B cell (primary cell): ENCODE measurements at regions not wholly inside any gene's neighbourhood (a gene's known extent, or its start where the extent isn't known, plus 50 kb on each side); places are given as distances from the start of the nearest gene placed in this dataset.

Experiments used
- ATAC-seq: fragments of 200-7000 bp; cut with Tn5 transposase; one replicate; pipeline ENCODE4 v1.10.0; 2021; ENCODE audit warnings: low read depth, mild to moderate bottlenecking, moderate number of reproducible peaks, moderate library complexity
- CTCF ChIA-PET: fragments of 350-600 bp; sonication (Branson Sonifier 250); formaldehyde crosslinking; loops from one replicate; lab custom pipeline; 2021; ENCODE audit warnings: antibody characterized with exemption, inconsistent platforms; lab: Charles Lee
- POLR2A ChIA-PET: fragments of 350-600 bp; sonication (Branson Sonifier 250); formaldehyde crosslinking; loops from one replicate; lab custom pipeline; 2021; ENCODE audit warnings: antibody characterized with exemption; lab: Charles Lee
- DNase-seq: peaks from one replicate; pipeline ENCODE4 v3.0.0; 2013
- H2AFZ ChIP-seq: 2 replicates; pipeline ENCODE4 v1.6.1; 2012; ENCODE audit warnings: mild to moderate bottlenecking, low read depth, low read length; ENCODE audit not compliant: insufficient read depth, poor library complexity, severe bottlenecking
- H3K27ac ChIP-seq, 2 donors: 1 replicate in 1 of 2; 2 replicates in 1 of 2; pipeline ENCODE4 v1.5.1; 2012 to 2013; ENCODE audit warnings: low read length in 2 of 2, mild to moderate bottlenecking in 2 of 2, moderate library complexity in 1 of 2
- H3K27me3 ChIP-seq, 4 experiments: fragments of 200-600 bp in 1 of 4; sonication (generic) in 1 of 4; replicated peaks in 1 of 4; 1 replicate in 2 of 4; 2 replicates in 2 of 4; pipeline versions ENCODE4 v1.6.1 to v1.7.0; 2013 to 2016; ENCODE audit warnings: low read length in 3 of 4, mild to moderate bottlenecking in 2 of 4, mixed read lengths in 1 of 4, moderate library complexity in 1 of 4; ENCODE audit not compliant: insufficient read depth in 4 of 4, control insufficient read depth in 3 of 4; ENCODE audit errors: control extremely low read depth in 1 of 4
- H3K36me3 ChIP-seq, 2 experiments: replicated peaks in 1 of 2; 1 replicate in 1 of 2; 2 replicates in 1 of 2; pipeline versions ENCODE4 v1.6.1 to v1.7.1; 2013; ENCODE audit warnings: low read length in 1 of 2; ENCODE audit not compliant: insufficient read depth in 2 of 2, control insufficient read depth in 1 of 2; ENCODE audit errors: control extremely low read depth in 1 of 2, extremely low read depth in 1 of 2
- H3K4me1 ChIP-seq, 2 donors: fragments of 200-600 bp in 1 of 2; sonication (generic) in 1 of 2; 1 replicate in 1 of 2; 2 replicates in 1 of 2; pipeline versions ENCODE4 v1.5.1 to v1.6.1; 2013 to 2017; ENCODE audit warnings: low read length in 2 of 2; ENCODE audit not compliant: control insufficient read depth in 2 of 2, insufficient read depth in 2 of 2
- H3K4me2 ChIP-seq: replicated peaks from 2 replicates; pipeline ENCODE3; 2012; ENCODE audit warnings: mild to moderate bottlenecking, low read depth, low read length; ENCODE audit not compliant: poor library complexity, severe bottlenecking
- H3K4me3 ChIP-seq, 5 experiments: fragments of 200-600 bp in 1 of 5; sonication (generic) in 1 of 5; 1 replicate in 3 of 5; 2 replicates in 2 of 5; pipeline versions ENCODE4 v1.5.1 to v1.7.0; 2011 to 2016; ENCODE audit warnings: low read length in 4 of 5, mild to moderate bottlenecking in 4 of 5, low read depth in 2 of 5, control low read depth in 1 of 5, moderate library complexity in 1 of 5; ENCODE audit not compliant: insufficient read depth in 1 of 5; ENCODE audit errors: control extremely low read depth in 1 of 5, extremely low read depth in 1 of 5
- H3K79me2 ChIP-seq: fragments of 200-600 bp; sonication (generic); one replicate; pipeline ENCODE4 v1.6.0; 2016; ENCODE audit warnings: low read length; ENCODE audit not compliant: control insufficient read depth, insufficient read depth
- H3K9ac ChIP-seq: fragments of 200-600 bp; sonication (generic); 2 replicates; pipeline ENCODE4 v1.6.1; 2017; ENCODE audit warnings: mild to moderate bottlenecking, low read length, moderate library complexity
- H3K9me3 ChIP-seq, 3 donors: one replicate each; pipeline versions ENCODE4 v1.6.1 to v1.7.1; 2013; ENCODE audit warnings: low read length in 2 of 3; ENCODE audit not compliant: control insufficient read depth in 2 of 3, insufficient read depth in 1 of 3; ENCODE audit errors: control extremely low read depth in 1 of 3
- H4K20me1 ChIP-seq: 2 replicates; pipeline ENCODE4 v1.6.0; 2012; ENCODE audit warnings: mild to moderate bottlenecking, low read length; ENCODE audit not compliant: insufficient read depth, control insufficient read depth, poor library complexity, severe bottlenecking
- H3K27ac Mint-ChIP-seq: one replicate; pipeline ENCODE4 v1.8.0; 2021; ENCODE audit warnings: mixed read lengths
- H3K27me3 Mint-ChIP-seq: one replicate; pipeline ENCODE4 v1.8.0; 2021; ENCODE audit warnings: mixed read lengths
- H3K4me1 Mint-ChIP-seq: one replicate; pipeline ENCODE4 v1.8.0; 2021; ENCODE audit warnings: mixed read lengths
- H3K4me3 Mint-ChIP-seq: one replicate; pipeline ENCODE4 v1.8.0; 2021; ENCODE audit warnings: mixed read lengths
- H3K9me3 Mint-ChIP-seq: one replicate; pipeline ENCODE4 v1.8.0; 2022; ENCODE audit warnings: mixed read lengths; ENCODE audit not compliant: insufficient read depth
- CTCF ChIP-seq: fragments of 200-600 bp; IDR thresholded peaks from one replicate; pipeline ENCODE4 v1.8.0; 2022; ENCODE audit warnings: antibody characterized with exemption, mild to moderate bottlenecking
- EZH2 ChIP-seq: IDR thresholded peaks from 2 replicates; pipeline ENCODE4 v1.6.1; 2012; ENCODE audit warnings: borderline replicate concordance, low read depth, mild to moderate bottlenecking, moderate library complexity, low read length; ENCODE audit not compliant: insufficient read depth, poor library complexity, severe bottlenecking
- WGBS: methylation state at CpG from one replicate; pipeline ENCODE4 v1.1.5; 2013; ENCODE audit warnings: missing lambda C conversion rate; ENCODE audit not compliant: insufficient coverage; 5-methylcytosine and 5-hydroxymethylcytosine counted together
- intact Hi-C: fragments of 100-400 bp; cut with micrococcal nuclease; formaldehyde crosslinking; loops from one replicate; pipeline ENCODE4 v1.10.0; 2022

GRCh38 chr13:85990397-85990796 lies 191.2 kb upstream of the SLITRK6 start:
- TF ChIP-seq CTCF (no peak), EZH2 (no peak)
- DNase-seq (no peak), ATAC-seq (no peak)
- Histone ChIP-seq H2AFZ (no peak overlapping the region), H3K9ac (no peak overlapping the region), H3K27ac (no peak overlapping the region), H3K9me3 (no peaks in the 10 kb centered on the region), H3K79me2 (no peaks in the 10 kb centered on the region), H4K20me1 (no peaks in the 10 kb centered on the region), H3K4me2 (no peak overlapping the region), H3K27me3 (no peaks in the 10 kb centered on the region), H3K4me1 (no peaks in the 10 kb centered on the region), H3K4me3 (no peak overlapping the region), H3K36me3 (no peaks in the 10 kb centered on the region)
- POLR2A ChIA-PET: no interaction called here
- Mint-ChIP-seq H3K9me3 (peaks cover 2% of the 10 kb centered on the region), H3K27ac (no peak overlapping the region), H3K4me3 (no peak overlapping the region), H3K27me3 (no peaks in the 10 kb centered on the region), H3K4me1 (no peaks in the 10 kb centered on the region)
- 79% methylated on average over 2 of the region's 2 CpGs for WGBS
- intact Hi-C loops: no loop called here
- CTCF ChIA-PET: no interaction called here

- Histone ChIP-seq H3K4me3 (no peak overlapping the region), H3K79me2 (no peaks in the 10 kb centered on the region), H3K9ac (no peak overlapping the region), H3K9me3 (no peaks in the 10 kb centered on the region), H3K4me2 (no peak overlapping the region), H3K36me3 (no peaks in the 10 kb centered on the region), H3K27me3 (no peaks in the 10 kb centered on the region), H3K4me1 (no peaks in the 10 kb centered on the region), H4K20me1 (no peaks in the 10 kb centered on the region), H2AFZ (no peak overlapping the region), H3K27ac (no peak overlapping the region)
- ATAC-seq (no peak), DNase-seq (no peak)
- CTCF ChIA-PET: no interaction called here
- WGBS: no CpG with 5 or more reads among the region's 1 CpG
- no peaks in the 10 kb centered on the region for H3K4me1 Mint-ChIP-seq
- H3K27me3 Mint-ChIP-seq: no peaks in the 10 kb centered on the region
- no peak overlapping the region for H3K4me3 Mint-ChIP-seq
- TF ChIP-seq CTCF (no peak), EZH2 (no peak)
- H3K27ac Mint-ChIP-seq: no peak overlapping the region
- POLR2A ChIA-PET: no interaction called here
- intact Hi-C loops: no loop called here
- peaks cover 2% of the 10 kb centered on the region for H3K9me3 Mint-ChIP-seq
These were observed 186.6 kb upstream of the SLITRK6 start for GRCh38 chr13:85985797-85986196.
